ENCODE measurements at regions not wholly inside any gene's neighbourhood (a gene's known extent, or its start where the extent isn't known, plus 50 kb on each side); places are given as distances from the start of the nearest gene placed in this dataset.
A peak's percentile ranks its signal among the peaks of the same experiment; 100 is the strongest.

DNA sequence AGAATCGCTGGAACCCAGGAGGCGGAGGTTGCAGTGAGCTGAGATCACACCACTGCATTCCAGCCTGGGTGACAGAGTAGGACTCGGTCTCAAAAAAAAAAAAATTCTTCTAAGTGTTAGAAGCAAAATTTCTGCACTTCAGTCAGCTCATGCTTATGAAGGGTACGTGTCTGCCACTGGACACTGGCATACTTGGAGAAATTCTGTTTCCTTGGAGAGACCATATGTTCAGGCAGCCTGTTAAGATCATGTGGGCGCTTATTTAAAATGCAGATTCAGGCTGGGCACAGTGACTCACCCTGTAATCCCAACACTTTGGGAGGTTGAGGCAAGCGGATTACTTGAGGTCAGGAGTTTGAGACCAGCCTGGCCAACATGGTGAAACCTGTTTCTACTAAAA is 85.6 kb upstream of the IQSEC1 start:
- 92 to 94% methylated on average over 6 of the region's 6 CpGs for WGBS, 2 donors
- DNase-seq (ENCODE audit: low spot score in 2 of 2) = no peak
- intact Hi-C loops (cut with DNase I; ENCODE audit: low total_unique reads) = no loop called here
- TF ChIP-seq POLR2A (IDR thresholded peaks at IDR 0.05) = no peak
- TF ChIP-seq, protein P1, sequence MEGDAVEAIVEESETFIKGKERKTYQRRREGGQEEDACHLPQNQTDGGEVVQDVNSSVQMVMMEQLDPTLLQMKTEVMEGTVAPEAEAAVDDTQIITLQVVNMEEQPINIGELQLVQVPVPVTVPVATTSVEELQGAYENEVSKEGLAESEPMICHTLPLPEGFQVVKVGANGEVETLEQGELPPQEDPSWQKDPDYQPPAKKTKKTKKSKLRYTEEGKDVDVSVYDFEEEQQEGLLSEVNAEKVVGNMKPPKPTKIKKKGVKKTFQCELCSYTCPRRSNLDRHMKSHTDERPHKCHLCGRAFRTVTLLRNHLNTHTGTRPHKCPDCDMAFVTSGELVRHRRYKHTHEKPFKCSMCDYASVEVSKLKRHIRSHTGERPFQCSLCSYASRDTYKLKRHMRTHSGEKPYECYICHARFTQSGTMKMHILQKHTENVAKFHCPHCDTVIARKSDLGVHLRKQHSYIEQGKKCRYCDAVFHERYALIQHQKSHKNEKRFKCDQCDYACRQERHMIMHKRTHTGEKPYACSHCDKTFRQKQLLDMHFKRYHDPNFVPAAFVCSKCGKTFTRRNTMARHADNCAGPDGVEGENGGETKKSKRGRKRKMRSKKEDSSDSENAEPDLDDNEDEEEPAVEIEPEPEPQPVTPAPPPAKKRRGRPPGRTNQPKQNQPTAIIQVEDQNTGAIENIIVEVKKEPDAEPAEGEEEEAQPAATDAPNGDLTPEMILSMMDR (IDR thresholded peaks at IDR 0.05) = no peak
- H3K4me3 ChIP-seq (ENCODE audit: low read depth, poor library complexity, severe bottlenecking) = no peak overlapping the region

DNA sequence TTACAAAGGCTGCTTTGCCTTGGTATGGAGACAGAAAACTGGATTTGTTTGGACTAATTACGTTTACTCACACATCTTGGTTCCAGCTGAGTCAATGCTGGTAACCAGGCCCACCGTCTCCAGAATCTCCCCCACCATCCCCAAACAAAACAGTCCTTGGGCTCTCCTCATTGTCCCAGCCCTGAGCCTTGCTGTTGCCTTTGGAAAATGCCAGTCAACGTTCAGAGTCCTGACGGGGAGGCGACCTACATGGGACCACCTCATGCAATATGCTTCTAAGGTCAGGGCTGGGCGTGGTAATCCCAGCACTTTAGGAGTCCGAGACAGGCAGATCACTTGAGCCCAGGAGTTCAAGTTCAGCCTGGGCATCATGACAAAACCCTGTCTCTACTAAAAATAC is 85.2 kb upstream of the IQSEC1 start:
- intact Hi-C loops (cut with DNase I; ENCODE audit: low total_unique reads) = no loop called here
- 76 to 77% methylated on average over 7 of the region's 7 CpGs for WGBS, 2 donors
- no peak overlapping the region for H3K4me3 ChIP-seq (ENCODE audit: low read depth, poor library complexity, severe bottlenecking)
- DNase-seq (ENCODE audit: low spot score in 2 of 2) = no peak
- TF ChIP-seq, protein P1 (IDR thresholded peaks at IDR 0.05) = no peak
- no peak for TF ChIP-seq POLR2A (IDR thresholded peaks at IDR 0.05)

DNA sequence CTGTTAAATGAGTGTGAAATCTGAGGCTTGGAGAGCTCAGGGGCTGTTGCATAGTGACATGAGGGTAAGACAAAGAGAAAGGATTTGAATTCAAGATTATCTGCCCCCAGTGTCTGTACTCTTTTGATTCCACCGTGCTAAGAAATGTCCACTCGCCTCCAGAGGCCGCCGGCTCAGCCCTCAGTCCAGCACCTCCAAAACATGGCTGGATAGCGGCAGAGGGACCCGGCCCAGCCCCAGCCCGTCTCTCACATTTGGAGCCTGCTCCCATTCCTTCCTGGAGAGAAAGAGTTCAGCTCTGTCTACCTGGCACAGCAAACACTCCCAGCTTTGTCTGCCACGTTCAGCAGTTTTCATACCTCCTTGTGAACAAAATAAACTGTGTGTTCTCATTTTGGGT is 84.8 kb upstream of the IQSEC1 start:
- no peak overlapping the region for H3K4me3 ChIP-seq (ENCODE audit: low read depth, poor library complexity, severe bottlenecking)
- intact Hi-C loops (cut with DNase I; ENCODE audit: low total_unique reads) = no loop called here
- TF ChIP-seq, protein P1 (IDR thresholded peaks at IDR 0.05) = no peak
- TF ChIP-seq POLR2A (IDR thresholded peaks at IDR 0.05) = no peak
- WGBS, 2 donors = 73 to 85% methylated on average over 8 of the region's 8 CpGs
- DNase-seq (ENCODE audit: low spot score in 2 of 2) = no peak

DNA sequence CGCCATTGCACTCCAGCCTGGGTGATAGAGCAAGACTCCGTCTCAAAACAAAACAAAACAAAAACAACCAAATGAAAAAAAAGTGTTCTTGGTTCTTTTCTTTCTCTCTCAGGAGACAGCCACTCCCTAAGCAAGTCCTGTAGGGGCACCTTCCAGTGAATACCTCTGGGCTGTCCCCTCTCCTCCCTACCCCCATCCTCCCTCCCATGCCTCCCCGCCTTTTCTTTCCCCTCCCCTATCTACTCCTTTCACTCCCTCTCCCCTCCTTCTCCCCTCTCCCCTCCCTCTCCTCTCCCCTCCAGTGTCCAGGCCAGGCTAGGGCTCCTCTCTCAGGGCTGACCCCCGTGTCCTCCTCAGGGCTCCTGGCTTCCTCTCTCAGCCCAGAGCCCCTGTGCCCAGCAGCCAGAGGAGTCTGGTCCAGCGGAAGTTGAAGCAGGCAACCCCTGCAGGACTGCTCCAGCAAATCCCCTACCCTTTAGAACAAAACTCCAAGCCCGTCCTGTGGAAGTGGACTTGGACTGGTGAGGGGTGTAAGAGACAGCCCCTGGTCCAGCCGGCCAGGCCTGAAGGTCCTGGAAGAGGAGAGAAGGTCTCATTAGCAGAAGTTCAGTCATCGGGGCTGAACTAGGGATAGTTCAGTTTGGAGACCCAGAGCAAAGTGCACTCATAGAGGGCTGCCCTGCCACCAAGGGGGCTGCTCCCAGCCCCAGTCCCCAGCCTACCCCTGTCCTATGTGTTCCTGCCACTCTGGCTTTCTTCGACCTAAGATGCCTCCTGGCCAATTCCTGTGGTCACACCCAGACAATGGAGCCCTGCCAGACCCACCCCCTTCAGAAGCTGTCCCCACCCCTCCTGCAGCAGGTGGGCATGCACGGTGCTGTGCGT is 79.8 kb upstream of the IQSEC1 start:
- TF ChIP-seq POLR2A (IDR thresholded peaks at IDR 0.05) = no peak
- TF ChIP-seq, protein P1 (IDR thresholded peaks at IDR 0.05) = no peak
- WGBS, 2 donors = 72 to 74% methylated on average over 11 of the region's 11 CpGs
- intact Hi-C loops (cut with DNase I; ENCODE audit: low total_unique reads) = no loop called here
- H3K4me3 ChIP-seq (ENCODE audit: low read depth, poor library complexity, severe bottlenecking) = no peak overlapping the region
- no peak for DNase-seq (ENCODE audit: low spot score in 2 of 2)

DNA sequence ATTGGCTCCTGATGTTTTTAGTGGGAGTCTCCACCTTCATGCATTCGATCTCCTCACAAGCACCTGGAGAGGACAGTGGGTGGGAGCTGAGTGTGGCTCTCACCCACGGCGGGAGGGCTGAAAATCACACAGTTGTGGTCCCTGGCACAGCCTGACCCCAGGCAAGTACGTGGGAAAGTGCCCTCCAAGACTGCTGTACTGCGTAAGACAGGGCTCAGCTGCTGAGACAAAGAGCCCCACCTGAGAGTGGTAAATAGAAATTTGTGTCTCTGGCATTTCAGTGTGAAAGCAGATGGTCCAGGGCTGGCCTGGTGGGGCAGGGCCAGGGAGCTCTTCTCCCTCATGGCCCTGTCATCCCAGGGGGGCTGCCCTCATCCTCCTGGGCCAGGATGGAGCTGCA is 77.4 kb upstream of the IQSEC1 start:
- TF ChIP-seq POLR2A (IDR thresholded peaks at IDR 0.05) = no peak
- TF ChIP-seq, protein P1 (IDR thresholded peaks at IDR 0.05) = no peak

More for the DNA sequence above, 77.4 kb upstream of the IQSEC1 start:
- no peak overlapping the region for H3K4me3 ChIP-seq (ENCODE audit: low read depth, poor library complexity, severe bottlenecking)
- DNase-seq (ENCODE audit: low spot score in 2 of 2) = peak in 1 of 2 donors; percentile 48
- WGBS, 2 donors = 72 to 85% methylated on average over 4 to 5 of the region's 5 CpGs
- intact Hi-C loops (cut with DNase I; ENCODE audit: low total_unique reads) = no loop called here
